ENCODE measurements at regions not wholly inside any gene's neighbourhood (a gene's known extent, or its start where the extent isn't known, plus 50 kb on each side); places are given as distances from the start of the nearest gene placed in this dataset.

DNA sequence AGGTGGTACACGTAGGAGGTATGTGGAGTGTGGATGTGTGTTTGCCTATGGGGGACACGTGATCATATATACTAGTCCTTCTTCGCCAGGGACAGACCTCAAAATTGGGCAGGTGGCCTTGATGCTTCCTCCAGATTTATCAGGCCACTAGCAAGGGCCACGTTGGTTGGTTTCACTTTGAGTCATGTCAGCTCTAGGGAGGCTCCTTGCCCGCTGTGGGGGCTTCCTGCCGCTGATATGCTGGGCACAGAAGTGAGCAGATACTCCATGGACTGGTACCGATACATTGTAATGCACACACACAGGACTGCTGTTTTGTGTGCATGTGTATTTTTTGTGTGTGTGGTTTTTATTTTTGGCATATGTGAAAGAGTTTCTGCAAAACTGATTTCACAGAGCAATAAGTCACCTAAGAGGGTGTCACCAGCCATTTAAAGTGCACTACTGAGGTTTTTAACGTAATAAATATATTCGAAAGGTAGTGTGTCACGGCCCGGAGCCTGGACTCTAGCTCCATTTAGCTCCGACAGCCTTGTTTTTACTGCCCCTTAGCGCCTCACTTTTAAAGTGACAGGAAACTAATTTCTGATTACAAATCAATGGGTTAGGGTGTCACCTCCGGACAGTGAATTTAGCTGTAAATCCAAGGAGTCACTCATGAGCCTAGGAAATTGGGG lies 605.5 kb upstream of the SALL1 start:
- TF ChIP-seq EZH2 (IDR thresholded peaks at IDR 0.05) (no peak), POLR2AphosphoS5 (IDR thresholded peaks at IDR 0.05; ENCODE audit: borderline replicate concordance, low read depth, low read length) (no peak), FOXP2 (optimal IDR thresholded peaks at IDR 0.05; ENCODE audit: control extremely low read depth, extremely low read length, insufficient read depth) (no peak)

Data from SK-N-MC (cell line).